Stimulated activated naive CD8-positive, alpha-beta T cell treated with anti-CD3 and anti-CD28 coated beads, Interleukin-15, amount 100 ng/mL, for 72 hours (primary cell): ENCODE measurements at regions not wholly inside any gene's neighbourhood (a gene's known extent, or its start where the extent isn't known, plus 50 kb on each side); places are given as distances from the start of the nearest gene placed in this dataset.
"Not testable (repeated sequence)": the region's sequence is repeated elsewhere in the genome, so short reads cannot be mapped to it uniquely, and the experiment has no call there.

ENCODE experiments used
- ATAC-seq: fragments of 150-1000 bp; cut with Tn5 transposase; 2 replicates; pipeline ENCODE4 v1.10.0; 2021; ENCODE audit warnings: mild to moderate bottlenecking, moderate library complexity
- DNase-seq, 2 donors: peaks; one replicate each; pipeline ENCODE4 v3.0.0; 2021 to 2022
- H3K27ac Mint-ChIP-seq, 2 donors: one replicate each; pipeline ENCODE4 v1.8.0; 2022; ENCODE audit warnings: mild to moderate bottlenecking in 2 of 2, mixed read lengths in 2 of 2, moderate library complexity in 2 of 2
- H3K27me3 Mint-ChIP-seq: one replicate; pipeline ENCODE4 v1.8.0; 2022; ENCODE audit warnings: mixed read lengths
- H3K4me1 Mint-ChIP-seq: one replicate; pipeline ENCODE4 v1.8.0; 2022; ENCODE audit warnings: mild to moderate bottlenecking, mixed read lengths
- H3K4me3 Mint-ChIP-seq, 2 donors: one replicate each; pipeline ENCODE4 v1.8.0; 2022; ENCODE audit warnings: mild to moderate bottlenecking in 2 of 2, mixed read lengths in 2 of 2, moderate library complexity in 1 of 2
- H3K9me3 Mint-ChIP-seq, 2 donors: one replicate each; pipeline ENCODE4 v1.8.0; 2022; ENCODE audit warnings: mixed read lengths in 2 of 2

DNA sequence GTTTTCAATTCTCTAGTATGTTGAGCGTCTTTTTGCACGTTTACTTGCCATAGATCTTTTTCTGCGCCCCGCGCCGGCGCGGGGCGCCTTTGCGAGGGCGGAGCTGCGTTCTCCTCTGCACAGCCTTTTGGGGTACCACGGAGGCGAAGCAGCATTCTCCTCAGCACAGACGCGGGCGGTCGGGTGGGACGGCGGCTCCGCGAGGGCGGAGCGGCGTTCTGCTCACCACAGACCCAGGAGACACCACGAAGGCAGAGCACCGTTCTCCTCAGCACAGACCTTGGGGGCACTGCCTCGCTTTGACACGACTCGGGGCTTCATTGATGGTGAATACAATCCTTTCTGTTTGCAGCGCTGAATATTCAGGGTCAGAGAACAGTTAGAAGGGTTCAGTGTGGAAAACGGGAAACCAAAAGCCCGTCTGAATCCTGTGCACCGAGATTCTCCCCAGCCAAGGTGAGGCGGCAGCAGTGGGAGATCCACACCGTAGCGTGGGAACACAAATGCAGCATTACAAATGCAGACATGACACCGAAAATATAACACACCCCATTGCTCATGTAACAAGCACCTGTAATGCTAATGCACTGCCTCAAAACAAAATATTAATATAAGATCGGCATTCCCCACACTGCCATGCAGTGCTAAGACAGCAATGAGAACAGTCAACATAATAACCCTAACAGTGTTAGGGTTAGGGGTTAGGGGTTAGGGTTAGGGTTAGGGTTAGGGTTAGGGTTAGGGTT, 190.7 kb upstream of the VIPR2 start:
- ATAC-seq, H3K27me3 Mint-ChIP-seq, DNase-seq, H3K4me3 Mint-ChIP-seq, H3K27ac Mint-ChIP-seq, H3K4me1 Mint-ChIP-seq, H3K9me3 Mint-ChIP-seq: not testable (repeated sequence)

DNA sequence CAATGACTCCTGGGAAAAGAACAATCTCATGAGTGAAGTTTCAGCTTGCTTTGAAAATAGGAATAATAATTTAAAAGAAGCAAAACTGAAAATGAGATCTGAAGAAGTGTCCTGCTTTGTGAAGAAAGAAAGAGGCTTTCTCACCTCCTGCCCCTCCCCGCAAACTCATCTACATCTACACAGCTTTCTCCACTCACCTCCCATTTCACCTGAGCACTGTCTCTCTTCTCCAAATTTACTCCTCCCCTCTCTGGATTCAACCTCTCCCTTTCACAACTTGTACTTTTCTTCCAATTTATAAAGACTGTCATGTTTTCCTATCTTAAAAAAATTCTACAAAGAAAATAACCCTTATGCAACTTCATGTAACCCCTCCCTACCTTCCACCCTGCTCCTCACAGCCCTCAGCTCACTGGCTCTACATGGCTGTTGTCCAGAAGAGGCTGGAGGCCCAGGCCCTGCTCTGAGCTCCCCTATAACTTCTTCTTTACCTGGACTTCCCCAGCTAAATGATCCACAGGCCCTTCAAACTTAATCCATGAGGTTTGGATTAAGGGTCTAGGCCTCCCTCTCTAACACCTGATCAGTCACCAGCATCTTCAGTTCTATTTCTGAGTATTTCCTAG, 188.3 kb upstream of the VIPR2 start:
- H3K4me3 Mint-ChIP-seq, H3K4me1 Mint-ChIP-seq, H3K27ac Mint-ChIP-seq, H3K27me3 Mint-ChIP-seq, H3K9me3 Mint-ChIP-seq, ATAC-seq, DNase-seq: not testable (repeated sequence)

DNA sequence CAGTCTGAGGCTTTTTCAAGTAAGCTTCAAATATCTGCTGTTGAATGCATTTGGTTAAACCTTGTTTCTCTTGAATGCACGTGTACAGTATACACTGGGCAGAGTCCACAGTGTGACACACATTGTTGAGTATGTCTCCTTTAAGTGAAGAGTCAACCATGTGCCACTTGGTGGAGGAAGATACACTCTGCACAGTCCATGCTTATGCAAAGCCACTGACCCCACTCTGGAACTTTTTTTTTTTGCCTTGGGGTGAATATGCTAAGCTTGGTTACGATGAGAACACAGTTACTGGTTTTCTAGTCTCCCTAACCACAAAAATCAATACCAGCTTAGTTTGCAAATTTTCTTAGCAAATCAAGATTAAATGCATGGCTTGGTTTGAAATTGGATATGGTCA, 186.8 kb upstream of the VIPR2 start:
- DNase-seq (no peak), ATAC-seq (no peak)
- Mint-ChIP-seq H3K27ac (no peak overlapping the region), H3K4me1 (no peaks in the 10 kb centered on the region), H3K27me3 (no peaks in the 10 kb centered on the region), H3K4me3 (no peak overlapping the region), H3K9me3 (peaks cover 17 to 22% of the 10 kb centered on the region in 2 donors)

DNA sequence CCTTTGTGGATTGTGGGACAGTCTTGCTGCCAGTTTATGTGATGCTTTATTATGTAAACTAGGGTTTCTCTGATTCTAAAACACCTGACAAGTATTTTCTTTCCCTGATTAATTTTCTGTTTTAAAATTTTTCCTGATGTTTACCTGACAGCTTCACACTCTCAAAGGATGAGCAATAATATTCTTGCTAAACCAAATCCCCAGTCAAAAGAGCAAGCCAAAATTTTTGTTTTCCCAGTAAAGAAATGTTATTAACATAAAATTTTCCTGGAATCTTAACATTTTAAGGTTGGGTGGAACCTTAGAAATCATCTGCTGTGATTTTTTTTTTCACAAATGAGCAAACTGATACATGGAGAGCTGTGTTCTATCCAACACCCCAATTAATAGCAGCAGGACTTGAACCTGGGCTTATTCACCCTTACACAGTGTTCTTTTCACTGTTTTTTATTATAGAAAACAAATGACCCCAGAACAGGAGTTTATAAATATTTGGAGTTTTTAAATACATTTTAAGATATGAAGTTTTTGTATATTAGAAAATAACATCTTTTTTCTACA, 185.2 kb upstream of the VIPR2 start:
- ATAC-seq: no peak
- no peak for DNase-seq
- Mint-ChIP-seq H3K4me1 (no peaks in the 10 kb centered on the region), H3K4me3 (no peak overlapping the region), H3K9me3 (peaks cover 23 to 28% of the 10 kb centered on the region in 2 donors), H3K27me3 (no peaks in the 10 kb centered on the region), H3K27ac (no peak overlapping the region)

DNA sequence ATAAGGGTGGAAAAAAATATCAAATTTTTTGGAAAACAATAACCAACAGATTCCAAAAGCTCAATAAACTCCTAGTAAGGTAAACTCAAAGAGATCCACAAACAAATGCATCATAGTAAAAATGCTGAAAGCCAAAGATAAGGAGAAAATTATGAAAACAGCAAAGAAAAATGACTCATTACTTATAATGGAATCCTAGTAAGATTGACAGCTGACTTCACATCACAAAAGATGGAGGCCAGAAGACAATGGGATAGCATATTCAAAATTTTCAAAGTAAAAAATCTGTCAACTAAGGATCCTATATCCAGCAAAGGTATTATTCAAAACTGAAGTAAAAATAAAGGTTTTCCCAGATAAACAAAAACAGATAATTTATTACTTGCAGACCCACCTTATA, 183.4 kb upstream of the VIPR2 start:
- H3K27me3 Mint-ChIP-seq: no peaks in the 10 kb centered on the region
- no peaks in the 10 kb centered on the region for H3K4me1 Mint-ChIP-seq
- H3K4me3 Mint-ChIP-seq: no peak overlapping the region
- peaks cover 20 to 30% of the 10 kb centered on the region in 2 donors for H3K9me3 Mint-ChIP-seq
- ATAC-seq (no peak), DNase-seq (no peak)
- no peak overlapping the region for H3K27ac Mint-ChIP-seq

DNA sequence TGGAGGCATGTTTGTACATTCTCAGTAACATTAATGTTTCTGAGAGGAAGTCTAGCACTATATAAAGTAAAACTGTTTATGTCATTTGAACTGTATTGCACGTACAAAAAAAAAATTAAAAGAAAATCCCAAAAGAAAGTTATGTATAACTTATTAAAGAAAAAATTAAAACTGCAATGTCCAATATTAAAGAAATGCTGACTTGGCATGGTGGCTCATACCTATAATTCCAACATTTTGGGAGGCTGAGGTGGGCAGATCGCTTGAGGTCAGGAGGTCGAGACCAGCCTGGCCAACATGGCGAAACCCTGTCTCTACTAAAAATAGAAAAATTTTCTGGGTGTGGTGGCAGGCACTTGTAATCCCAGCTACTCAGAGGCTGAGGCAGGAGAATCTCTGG, 178.7 kb upstream of the VIPR2 start:
- Mint-ChIP-seq H3K27ac (no peak overlapping the region), H3K4me3 (no peak overlapping the region), H3K27me3 (no peaks in the 10 kb centered on the region), H3K4me1 (no peaks in the 10 kb centered on the region), H3K9me3 (peaks cover 21 to 36% of the 10 kb centered on the region in 2 donors)
- DNase-seq (no peak), ATAC-seq (no peak)

DNA sequence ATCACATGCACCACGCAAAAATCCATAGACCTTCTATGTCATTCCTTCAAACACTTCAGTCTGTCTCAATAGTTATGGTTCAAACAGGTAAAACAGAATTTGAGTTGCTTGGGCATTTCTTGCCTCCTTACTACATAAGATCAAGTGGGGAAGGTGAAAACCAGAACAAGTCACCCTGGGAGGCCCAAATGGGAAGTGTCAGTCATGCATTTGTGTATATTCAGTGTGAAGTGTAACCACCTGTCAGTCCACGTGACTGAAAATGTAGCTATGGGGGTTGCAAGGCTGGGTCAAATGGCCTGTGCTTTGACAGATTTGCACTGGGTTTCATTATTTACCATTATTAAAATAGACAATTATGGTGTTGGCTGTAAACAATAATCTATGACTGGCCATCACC, 176.6 kb upstream of the VIPR2 start:
- H3K27me3 Mint-ChIP-seq: no peaks in the 10 kb centered on the region
- no peak for DNase-seq
- peaks cover 10 to 20% of the 10 kb centered on the region in 2 donors for H3K9me3 Mint-ChIP-seq
- H3K4me3 Mint-ChIP-seq: no peak overlapping the region
- no peak for ATAC-seq
- no peak overlapping the region for H3K27ac Mint-ChIP-seq
- H3K4me1 Mint-ChIP-seq: no peaks in the 10 kb centered on the region

DNA sequence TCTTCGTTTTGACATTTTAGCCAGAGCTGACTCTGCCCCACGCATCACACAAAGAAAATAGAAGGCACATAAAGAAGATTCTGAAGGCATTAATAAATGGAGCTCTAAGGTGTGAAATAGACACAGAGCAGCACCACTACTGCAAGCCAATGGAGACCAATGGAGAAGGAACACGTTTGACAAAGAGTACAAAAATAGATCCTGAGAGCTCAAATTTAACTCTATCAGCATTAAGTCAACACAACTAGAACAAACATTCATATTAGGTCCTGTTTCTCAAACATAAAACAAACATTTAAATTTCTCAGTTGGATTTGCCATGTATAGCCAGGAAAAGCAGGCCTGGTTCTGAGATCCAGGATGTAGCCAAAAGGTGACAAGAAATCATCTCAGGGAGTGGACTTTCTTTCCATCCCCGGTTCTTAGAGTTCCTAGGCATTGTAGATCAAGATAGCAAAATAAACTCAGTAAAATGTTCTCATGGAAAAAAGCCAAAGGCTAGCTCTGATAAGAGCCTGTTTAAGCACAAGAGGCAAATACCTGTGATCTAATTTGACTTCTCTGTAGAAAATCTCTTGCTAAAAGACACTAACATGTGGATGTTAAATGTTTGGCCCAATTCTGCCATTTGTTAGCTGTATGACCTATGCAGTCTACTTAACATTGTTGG, 174.2 kb upstream of the VIPR2 start:
- DNase-seq (no peak), ATAC-seq (no peak)
- Mint-ChIP-seq H3K4me3 (no peak overlapping the region), H3K9me3 (peaks cover 6 to 8% of the 10 kb centered on the region in 2 donors), H3K4me1 (no peaks in the 10 kb centered on the region), H3K27me3 (no peaks in the 10 kb centered on the region), H3K27ac (no peak overlapping the region)

DNA sequence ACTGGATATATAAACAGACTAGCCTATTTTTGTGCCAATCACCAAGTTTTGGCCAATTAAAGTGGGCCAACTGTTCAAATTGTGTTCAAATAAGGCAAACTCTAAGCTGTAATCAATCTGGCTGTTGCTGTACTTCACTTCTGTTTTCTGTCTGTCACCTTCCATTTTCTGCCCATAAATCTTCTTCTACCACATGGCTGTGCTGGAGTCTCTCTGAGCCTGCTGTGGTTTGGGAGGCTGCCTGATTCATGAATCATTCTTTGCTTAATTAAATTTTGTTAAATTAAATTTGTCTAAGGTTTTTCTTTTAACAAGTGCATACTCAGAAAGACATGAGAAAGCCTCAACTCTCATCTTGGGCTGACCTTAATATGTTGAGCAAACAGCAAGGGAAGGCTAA, 172.6 kb upstream of the VIPR2 start:
- Mint-ChIP-seq H3K4me1 (no peaks in the 10 kb centered on the region), H3K9me3 (peaks cover 6 to 8% of the 10 kb centered on the region in 2 donors), H3K4me3 (no peak overlapping the region), H3K27me3 (peaks cover under 1% of the 10 kb centered on the region), H3K27ac (no peak overlapping the region)
- ATAC-seq: no peak
- no peak for DNase-seq

DNA sequence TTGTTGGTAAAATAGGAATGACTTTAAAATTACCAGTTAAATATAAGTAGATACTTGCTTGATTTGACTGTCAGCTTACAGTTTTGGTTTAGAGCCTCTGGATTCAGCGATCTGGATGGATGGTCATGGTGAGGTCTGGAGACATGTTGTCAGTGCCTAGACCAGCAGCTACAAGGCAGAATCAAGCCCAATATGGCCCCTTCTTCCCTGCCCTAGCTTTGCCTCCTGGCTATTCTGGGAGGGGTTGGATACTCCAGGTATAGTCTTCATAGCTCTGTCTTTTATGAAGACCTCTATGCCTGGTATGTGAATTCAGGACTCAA, 166.5 kb upstream of the VIPR2 start:
- no peaks in the 10 kb centered on the region for H3K4me1 Mint-ChIP-seq
- no peak for ATAC-seq
- H3K4me3 Mint-ChIP-seq: no peak overlapping the region

DNA sequence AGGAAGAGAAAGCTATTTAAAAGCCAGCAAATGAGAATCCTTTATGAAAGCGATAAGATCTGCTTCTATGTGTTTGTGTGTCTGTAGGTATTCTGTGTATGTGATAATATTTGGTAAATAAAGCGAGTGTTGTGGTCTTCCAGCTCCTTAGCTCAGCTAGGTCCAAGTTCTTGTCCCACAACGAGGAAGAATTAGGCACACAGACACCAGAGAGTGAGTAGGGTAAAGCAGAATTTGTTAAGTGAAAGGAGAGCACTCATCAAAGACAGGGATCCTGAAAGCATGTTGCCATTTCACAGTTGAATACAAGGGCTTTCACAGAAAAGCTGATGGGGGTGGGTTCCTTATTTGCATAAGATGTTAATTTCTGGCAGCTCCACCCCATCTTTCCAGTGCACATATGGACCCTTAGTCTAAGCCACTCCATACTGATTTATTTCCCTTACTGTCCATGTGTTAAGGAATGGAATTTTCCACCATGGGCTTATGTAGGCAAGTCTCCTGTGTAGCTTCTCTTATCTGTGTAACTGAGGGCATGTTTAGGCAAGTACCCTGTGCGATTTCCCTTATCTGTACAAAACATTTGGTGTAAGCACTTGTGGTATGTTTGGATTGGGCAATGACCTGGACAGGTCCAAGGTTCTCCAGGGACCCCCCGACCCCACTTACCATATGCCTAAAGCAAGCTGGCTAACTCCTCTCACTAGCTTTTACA, 165.9 kb upstream of the VIPR2 start:
- DNase-seq (no peak), ATAC-seq (no peak)
- Mint-ChIP-seq H3K9me3 (no peaks in the 10 kb centered on the region), H3K27ac (no peak overlapping the region), H3K4me1 (no peaks in the 10 kb centered on the region), H3K27me3 (peaks cover 22% of the 10 kb centered on the region), H3K4me3 (no peak overlapping the region)

More for the DNA sequence above, 166.5 kb upstream of the VIPR2 start:
- no peak for DNase-seq
- Mint-ChIP-seq H3K9me3 (no peaks in the 10 kb centered on the region), H3K27me3 (peaks cover 22% of the 10 kb centered on the region), H3K27ac (no peak overlapping the region)

DNA sequence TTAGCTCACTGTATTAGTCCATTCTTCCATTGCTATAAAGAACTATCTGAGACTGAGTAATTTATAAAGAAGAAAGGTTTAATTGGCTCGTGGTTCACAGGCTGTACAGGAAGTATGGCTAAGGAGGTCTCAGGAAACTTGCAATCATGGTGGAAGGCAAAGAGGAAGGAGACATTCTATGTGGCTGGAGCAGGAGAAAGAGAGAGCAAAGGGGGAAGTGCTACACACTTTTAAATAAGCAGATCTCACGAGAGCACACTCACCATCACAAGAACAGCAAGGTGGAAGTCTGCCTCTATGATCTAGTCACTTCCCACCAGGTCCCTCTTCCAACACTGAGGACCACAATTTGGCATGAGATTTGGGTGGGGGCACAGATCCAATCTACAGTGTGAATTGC, 164.5 kb upstream of the VIPR2 start:
- not testable (repeated sequence) for ATAC-seq
- H3K27me3 Mint-ChIP-seq: peaks cover 22% of the 10 kb centered on the region

DNA sequence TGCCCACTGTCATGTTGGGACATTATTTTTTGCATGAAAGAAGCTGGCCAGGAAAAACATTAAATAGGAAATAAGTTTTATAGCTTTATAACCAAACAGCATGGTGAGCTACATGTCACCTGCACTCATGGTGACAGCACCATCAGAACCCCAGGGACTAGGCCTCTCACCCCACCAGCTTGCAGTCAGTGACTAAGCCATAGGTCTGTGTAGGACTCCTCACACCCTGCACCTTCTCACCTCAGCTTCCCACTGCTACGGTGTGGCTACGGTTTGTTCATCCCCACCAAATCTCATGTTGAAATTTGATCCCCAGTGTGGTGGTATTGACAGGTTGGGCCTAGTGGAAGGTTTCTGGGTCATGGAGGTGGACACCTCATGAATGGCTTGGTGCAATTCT, 161.3 kb upstream of the VIPR2 start:
- H3K4me3 Mint-ChIP-seq: no peak overlapping the region
- peaks cover 0 to 11% of the 10 kb centered on the region in 2 donors for H3K9me3 Mint-ChIP-seq
- peaks cover 24% of the 10 kb centered on the region for H3K27me3 Mint-ChIP-seq
- DNase-seq (no peak), ATAC-seq (no peak)
- H3K4me1 Mint-ChIP-seq: no peaks in the 10 kb centered on the region
- no peak overlapping the region for H3K27ac Mint-ChIP-seq

More for the DNA sequence above, 164.5 kb upstream of the VIPR2 start:
- not testable (repeated sequence) for H3K4me1 Mint-ChIP-seq, H3K9me3 Mint-ChIP-seq, H3K4me3 Mint-ChIP-seq, DNase-seq, H3K27ac Mint-ChIP-seq

DNA sequence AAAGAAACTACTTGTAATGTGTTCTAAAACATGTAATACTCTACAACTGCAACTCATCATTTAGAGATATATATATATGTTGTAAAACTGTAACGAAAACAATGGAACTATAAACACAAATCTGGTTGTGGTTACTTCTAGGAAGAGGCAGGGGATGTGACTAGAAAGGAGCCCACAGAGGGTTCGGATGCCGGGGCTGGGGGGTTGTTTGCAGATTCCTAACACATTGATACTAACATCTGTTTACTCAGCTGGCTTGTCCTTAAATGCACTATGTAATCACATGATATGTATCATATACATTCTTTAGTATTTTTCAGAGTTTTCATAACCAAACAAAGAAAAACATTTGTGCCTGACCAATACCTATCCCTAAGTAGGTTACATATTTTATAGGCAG, 160.5 kb upstream of the VIPR2 start:
- ATAC-seq, H3K27ac Mint-ChIP-seq, H3K4me3 Mint-ChIP-seq, DNase-seq, H3K4me1 Mint-ChIP-seq: not testable (repeated sequence)
- H3K27me3 Mint-ChIP-seq: peaks cover 20% of the 10 kb centered on the region
- peaks cover 0 to 12% of the 10 kb centered on the region in 2 donors for H3K9me3 Mint-ChIP-seq

DNA sequence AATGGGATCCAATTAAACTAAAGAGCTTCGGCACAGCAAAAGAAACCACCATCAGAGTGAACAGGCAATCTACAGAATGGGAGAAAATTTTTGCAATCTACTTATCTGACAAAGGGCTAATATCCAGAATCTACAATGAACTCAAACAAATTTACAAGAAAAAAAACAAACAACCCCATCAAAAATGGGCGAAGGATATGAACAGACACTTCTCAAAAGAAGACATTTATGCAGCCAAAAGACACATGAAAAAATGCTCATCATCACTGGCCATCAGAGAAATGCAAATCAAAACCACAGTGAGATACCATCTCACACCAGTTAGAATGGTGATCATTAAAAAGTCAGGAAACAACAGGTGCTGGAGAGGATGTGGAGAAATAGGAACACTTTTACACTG, 158.8 kb upstream of the VIPR2 start:
- peaks cover 0 to 12% of the 10 kb centered on the region in 2 donors for H3K9me3 Mint-ChIP-seq
- not testable (repeated sequence) for H3K4me1 Mint-ChIP-seq, DNase-seq, ATAC-seq, H3K27ac Mint-ChIP-seq, H3K4me3 Mint-ChIP-seq, H3K27me3 Mint-ChIP-seq
